Endothelial cell of umbilical vein (primary cell): ENCODE measurements at regions not wholly inside any gene's neighbourhood (a gene's known extent, or its start where the extent isn't known, plus 50 kb on each side); places are given as distances from the start of the nearest gene placed in this dataset.

Source experiments
- BruUV-seq: library from RNA; stranded (reverse); fragments of 400-500 nt; replicated peaks from 2 replicates; lab custom pipeline; 2021; lab: Mats Ljungman, UMichigan
- CTCF ChIA-PET: fragments of 300-600, 350-600 bp; sonication (Branson Sonifier 250); formaldehyde crosslinking; loops from one replicate; lab custom pipeline; 2021; ENCODE audit warnings: antibody characterized with exemption, inconsistent platforms; lab: Charles Lee
- POLR2A ChIA-PET: fragments of 300-600, 350-600 bp; sonication (Branson Sonifier 250); formaldehyde crosslinking; loops from one replicate; lab custom pipeline; 2021; ENCODE audit warnings: antibody characterized with exemption, inconsistent platforms; lab: Charles Lee
- DNase-seq: peaks from one replicate; pipeline ENCODE4 v3.0.0-alpha.2; 2011; ENCODE audit warnings: low read depth, low spot score
- FAIRE-seq: peaks from 2 replicates; lab custom pipeline; 2011; peaks lifted over from hg19 to GRCh38; lab: Jason Lieb, UNC
- H2AFZ ChIP-seq: 2 replicates; pipeline ENCODE4 v1.6.0; 2012; ENCODE audit warnings: low read depth, low read length, control low read depth, inconsistent platforms
- H3K27ac ChIP-seq: 2 replicates; pipeline ENCODE4 v1.5.1; 2011; ENCODE audit warnings: low read depth, mild to moderate bottlenecking, control low read depth, low read length, moderate library complexity; ENCODE audit not compliant: insufficient read depth
- H3K27me3 ChIP-seq, 2 experiments: 2 replicates each; pipeline versions ENCODE4 v1.6.0 to v1.6.1; 2011; ENCODE audit warnings: low read length in 2 of 2, mixed read lengths in 1 of 2; ENCODE audit not compliant: control insufficient read depth in 2 of 2, insufficient read depth in 2 of 2
- H3K36me3 ChIP-seq, 2 experiments: 2 replicates in 1 of 2; 3 replicates in 1 of 2; pipeline ENCODE4 v1.5.1; 2011; ENCODE audit warnings: low read length in 2 of 2, mild to moderate bottlenecking in 1 of 2, moderate library complexity in 1 of 2; ENCODE audit not compliant: control insufficient read depth in 2 of 2, insufficient read depth in 2 of 2; ENCODE audit errors: extremely low read depth in 1 of 2
- H3K4me1 ChIP-seq: 3 replicates; pipeline ENCODE4 v1.5.1; 2011; ENCODE audit warnings: mild to moderate bottlenecking, low read length; ENCODE audit not compliant: control insufficient read depth, insufficient read depth; ENCODE audit errors: extremely low read depth
- H3K4me2 ChIP-seq: 2 replicates; pipeline ENCODE4 v1.6.1; 2011; ENCODE audit warnings: low read length, control low read depth, mixed read lengths; ENCODE audit not compliant: insufficient read depth
- H3K4me3 ChIP-seq, 3 experiments: fragments of 200-600 bp in 1 of 3; sonication (generic), shearing (Covaris generic) in 1 of 3; replicated peaks in 1 of 3; 2 replicates each; pipeline ENCODE4 v1.5.1; 2011 to 2016; ENCODE audit warnings: control low read depth in 3 of 3, low read length in 3 of 3, mild to moderate bottlenecking in 2 of 3, inconsistent platforms in 1 of 3, low read depth in 1 of 3, moderate library complexity in 1 of 3; ENCODE audit not compliant: insufficient read depth in 1 of 3
- H3K79me2 ChIP-seq: 2 replicates; pipeline ENCODE4 v1.6.0; 2012; ENCODE audit warnings: low read length, inconsistent platforms; ENCODE audit not compliant: control insufficient read depth, insufficient read depth
- H3K9ac ChIP-seq: replicated peaks from 2 replicates; pipeline ENCODE3; 2011; ENCODE audit warnings: low read length, control low read depth; ENCODE audit not compliant: insufficient read depth; ENCODE audit errors: extremely low read depth
- H3K9me1 ChIP-seq: replicated peaks from 3 replicates; pipeline ENCODE4 v1.6.0; 2011; ENCODE audit warnings: mild to moderate bottlenecking, low read length; ENCODE audit not compliant: control insufficient read depth, insufficient read depth; ENCODE audit errors: extremely low read depth
- H3K9me3 ChIP-seq: replicated peaks from 2 replicates; pipeline ENCODE4 v1.5.1; 2012; ENCODE audit warnings: low read length, inconsistent platforms; ENCODE audit not compliant: control insufficient read depth, insufficient read depth
- H4K20me1 ChIP-seq: replicated peaks from 2 replicates; pipeline ENCODE3; 2011; ENCODE audit warnings: mild to moderate bottlenecking, low read length; ENCODE audit not compliant: control insufficient read depth, insufficient read depth; ENCODE audit errors: extremely low read depth
- CTCF ChIP-seq, 2 donors: IDR thresholded peaks; 1 replicate in 1 of 2; 2 replicates in 1 of 2; pipeline ENCODE4 v1.5.1; 2011; ENCODE audit warnings: low read length in 2 of 2, mild to moderate bottlenecking in 2 of 2, moderate library complexity in 2 of 2, control low read depth in 1 of 2, inconsistent platforms in 1 of 2, low read depth in 1 of 2; ENCODE audit not compliant: insufficient read depth in 1 of 2; ENCODE audit errors: extremely low read depth in 1 of 2
- JUN ChIP-seq: IDR thresholded peaks from 2 replicates; pipeline ENCODE4 v1.6.1; 2011; ENCODE audit warnings: borderline replicate concordance, low read depth; ENCODE audit not compliant: insufficient read length, insufficient read depth
- POLR2AphosphoS5 ChIP-seq: IDR thresholded peaks from 2 replicates; pipeline ENCODE4 v1.6.1; 2012; ENCODE audit warnings: low read depth, mild to moderate bottlenecking, control low read depth, low read length, moderate library complexity; ENCODE audit not compliant: insufficient read depth
- dilution Hi-C: fragments of 300-500 bp; cut with MboI; formaldehyde crosslinking; loops from one replicate; pipeline ENCODE4 v1.15.0; 2019; ENCODE audit warnings: low sequenced_read_pairs; ENCODE audit not compliant: extremely low pct_ligation_motif_present
- intact Hi-C: fragments of 100-400 bp; cut with micrococcal nuclease; formaldehyde crosslinking; loops from one replicate; pipeline ENCODE4 v1.10.0; 2022

- H4K20me1 ChIP-seq: no peaks in the 10 kb centered on the region
- H3K4me1 ChIP-seq: no peaks in the 10 kb centered on the region
- peak; percentile 58 to 69 for TF ChIP-seq CTCF (IDR thresholded peaks at IDR 0.05; ENCODE audit: extremely low read depth in 1 of 2, insufficient read depth in 1 of 2, low read depth in 1 of 2, low read length in 2 of 2)
- TF ChIP-seq JUN: no peak
- H3K9ac ChIP-seq: no peak overlapping the region
- POLR2A ChIA-PET: no interaction called here
- H3K4me2 ChIP-seq: no peak overlapping the region
- no TSS peak for BruUV-seq
- DNase-seq: peak; percentile 34
- H3K9me1 ChIP-seq: no peaks in the 10 kb centered on the region
- no peaks in the 10 kb centered on the region for H3K79me2 ChIP-seq
- peak; percentile 90 for FAIRE-seq
- H3K27me3 ChIP-seq: no peaks in the 10 kb centered on the region
- H3K4me3 ChIP-seq: no peak overlapping the region
- H3K27ac ChIP-seq: no peak overlapping the region
- dilution Hi-C loops (no loop called here), intact Hi-C loops (loop anchor here (1.0 kb wide), 3 partner anchors 889 to 1485 kb away; no protein-coding TSS in a partner anchor)
- no peak overlapping the region for H2AFZ ChIP-seq
- no peaks in the 10 kb centered on the region for H3K36me3 ChIP-seq
- CTCF ChIA-PET: interaction anchor here (0.5 to 2.4 kb wide), 10 partner anchors 7 to 1486 kb away, joined by 3 to 8 read pairs (median 5); no protein-coding TSS in a partner anchor
- H3K9me3 ChIP-seq: no peaks in the 10 kb centered on the region
Observed at GRCh38 chr11:116224154-116224888, 548.5 kb downstream of the BUD13 start.

GRCh38 chr11:116221351-116221750 is 551.4 kb downstream of the BUD13 start:
- no peak overlapping the region for H3K9ac ChIP-seq
- no peaks in the 10 kb centered on the region for H4K20me1 ChIP-seq
- no peak for TF ChIP-seq POLR2AphosphoS5
- FAIRE-seq: no peak
- H3K36me3 ChIP-seq: no peaks in the 10 kb centered on the region
- H2AFZ ChIP-seq: no peak overlapping the region
- intact Hi-C loops (no loop called here), dilution Hi-C loops (no loop called here)
- H3K79me2 ChIP-seq: no peaks in the 10 kb centered on the region
- DNase-seq: no peak
- no peaks in the 10 kb centered on the region for H3K9me3 ChIP-seq
- H3K27me3 ChIP-seq: no peaks in the 10 kb centered on the region
- ChIA-PET CTCF (no interaction called here), POLR2A (no interaction called here)
- no peaks in the 10 kb centered on the region for H3K9me1 ChIP-seq
- no peaks in the 10 kb centered on the region for H3K4me1 ChIP-seq
- H3K4me2 ChIP-seq: no peak overlapping the region
- H3K4me3 ChIP-seq: no peak overlapping the region
- BruUV-seq: no TSS peak
- H3K27ac ChIP-seq: no peak overlapping the region
